CD4-positive, alpha-beta T cell treated with Interferon gamma for 1 hour (primary cell): ENCODE measurements at regions not wholly inside any gene's neighbourhood (a gene's known extent, or its start where the extent isn't known, plus 50 kb on each side); places are given as distances from the start of the nearest gene placed in this dataset.

Experiments used
- DNase-seq: peaks from one replicate; pipeline ENCODE4 v3.0.0-alpha.2; 2020

GRCh38 chr2:221042926-221043325 lies 529.2 kb downstream of the EPHA4 start:
- DNase-seq, result no peak

- no peak for DNase-seq
Measured at GRCh38 chr2:221044781-221045180, 527.3 kb downstream of the EPHA4 start.

GRCh38 chr2:221050020-221050795 lies 521.9 kb downstream of the EPHA4 start:
- no peak for DNase-seq

- DNase-seq, result no peak
Measured at GRCh38 chr2:221051162-221051561, 520.9 kb downstream of the EPHA4 start.

- no peak for DNase-seq
Measured at GRCh38 chr2:221060376-221060775, 511.7 kb downstream of the EPHA4 start.

- no peak for DNase-seq
Measured at GRCh38 chr2:221063568-221063967, 508.5 kb downstream of the EPHA4 start.

GRCh38 chr2:221064058-221064854 lies 507.8 kb downstream of the EPHA4 start:
- DNase-seq, result no peak

GRCh38 chr2:221064880-221065279 lies 507.2 kb downstream of the EPHA4 start:
- DNase-seq, result no peak

- DNase-seq, result no peak
Measured at GRCh38 chr2:221068123-221068522, 504.0 kb downstream of the EPHA4 start.

- DNase-seq, result no peak
Measured at GRCh38 chr2:221070106-221070505, 502.0 kb downstream of the EPHA4 start.

GRCh38 chr2:221073326-221074049 lies 498.6 kb downstream of the EPHA4 start:
- no peak for DNase-seq

- no peak for DNase-seq
Measured at GRCh38 chr2:221074238-221074637, 497.9 kb downstream of the EPHA4 start.

GRCh38 chr2:221075203-221075602 lies 496.9 kb downstream of the EPHA4 start:
- DNase-seq, result no peak

- DNase-seq, result no peak
Measured at GRCh38 chr2:221077251-221077650, 494.9 kb downstream of the EPHA4 start.

- DNase-seq, result no peak
Measured at GRCh38 chr2:221077799-221078198, 494.3 kb downstream of the EPHA4 start.

GRCh38 chr2:221085341-221085900 lies 486.7 kb downstream of the EPHA4 start:
- no peak for DNase-seq

GRCh38 chr2:221085936-221086335 lies 486.2 kb downstream of the EPHA4 start:
- no peak for DNase-seq

GRCh38 chr2:221087779-221088178 lies 484.3 kb downstream of the EPHA4 start:
- DNase-seq, result no peak

GRCh38 chr2:221088506-221088905 lies 483.6 kb downstream of the EPHA4 start:
- no peak for DNase-seq

GRCh38 chr2:221095356-221095755 lies 476.7 kb downstream of the EPHA4 start:
- no peak for DNase-seq

- DNase-seq, result no peak
Measured at GRCh38 chr2:221096706-221097567, 475.2 kb downstream of the EPHA4 start.

GRCh38 chr2:221097568-221097915 lies 474.6 kb downstream of the EPHA4 start:
- DNase-seq, result no peak
